ENCODE measurements at regions not wholly inside any gene's neighbourhood (a gene's known extent, or its start where the extent isn't known, plus 50 kb on each side); places are given as distances from the start of the nearest gene placed in this dataset.

DNA sequence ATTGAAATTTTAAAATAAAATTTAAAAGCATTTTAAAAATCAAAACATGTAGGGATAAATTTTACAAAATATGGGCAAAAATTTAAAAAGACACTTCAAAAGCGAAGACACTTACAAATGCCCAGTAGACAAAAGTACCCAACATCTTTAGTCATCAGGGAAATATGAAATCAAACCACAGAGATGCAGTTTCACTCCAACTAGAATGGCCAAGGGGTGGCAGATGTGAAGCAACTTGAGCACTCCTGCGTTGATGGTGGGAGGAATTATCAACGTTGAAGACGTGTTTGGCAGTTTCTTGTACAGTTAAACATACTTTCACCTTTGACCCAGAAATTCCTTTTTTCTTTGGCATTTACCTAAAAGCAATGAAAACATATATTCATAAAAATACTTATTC lies 518.0 kb upstream of the SGCG start:
- TF ChIP-seq, protein P1, sequence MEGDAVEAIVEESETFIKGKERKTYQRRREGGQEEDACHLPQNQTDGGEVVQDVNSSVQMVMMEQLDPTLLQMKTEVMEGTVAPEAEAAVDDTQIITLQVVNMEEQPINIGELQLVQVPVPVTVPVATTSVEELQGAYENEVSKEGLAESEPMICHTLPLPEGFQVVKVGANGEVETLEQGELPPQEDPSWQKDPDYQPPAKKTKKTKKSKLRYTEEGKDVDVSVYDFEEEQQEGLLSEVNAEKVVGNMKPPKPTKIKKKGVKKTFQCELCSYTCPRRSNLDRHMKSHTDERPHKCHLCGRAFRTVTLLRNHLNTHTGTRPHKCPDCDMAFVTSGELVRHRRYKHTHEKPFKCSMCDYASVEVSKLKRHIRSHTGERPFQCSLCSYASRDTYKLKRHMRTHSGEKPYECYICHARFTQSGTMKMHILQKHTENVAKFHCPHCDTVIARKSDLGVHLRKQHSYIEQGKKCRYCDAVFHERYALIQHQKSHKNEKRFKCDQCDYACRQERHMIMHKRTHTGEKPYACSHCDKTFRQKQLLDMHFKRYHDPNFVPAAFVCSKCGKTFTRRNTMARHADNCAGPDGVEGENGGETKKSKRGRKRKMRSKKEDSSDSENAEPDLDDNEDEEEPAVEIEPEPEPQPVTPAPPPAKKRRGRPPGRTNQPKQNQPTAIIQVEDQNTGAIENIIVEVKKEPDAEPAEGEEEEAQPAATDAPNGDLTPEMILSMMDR (IDR thresholded peaks at IDR 0.05): no peak
- no peak for TF ChIP-seq EZH2 (IDR thresholded peaks at IDR 0.05; ENCODE audit: borderline replicate concordance, insufficient read depth, low read depth, low read length, poor library complexity, severe bottlenecking)

All from B cell (primary cell).